ENCODE measurements at regions not wholly inside any gene's neighbourhood (a gene's known extent, or its start where the extent isn't known, plus 50 kb on each side); places are given as distances from the start of the nearest gene placed in this dataset.
A peak's percentile ranks its signal among the peaks of the same experiment; 100 is the strongest.

- Histone ChIP-seq H3K27ac (ENCODE audit: low read depth, low read length) (no peak overlapping the region), H3K9ac (ENCODE audit: extremely low read depth, low read length, poor library complexity, severe bottlenecking) (no peak overlapping the region), H3K4me3 (ENCODE audit: low read length) (no peak overlapping the region), H3K9me3 (ENCODE audit: control insufficient read depth, low read length) (no peaks in the 10 kb centered on the region), H3K36me3 (ENCODE audit: control insufficient read depth, insufficient read depth, low read length) (no peaks in the 10 kb centered on the region), H3K27me3 (ENCODE audit: control insufficient read depth, insufficient read depth, low read length, poor library complexity, severe bottlenecking) (no peaks in the 10 kb centered on the region), H3K4me1 (ENCODE audit: control insufficient read depth, insufficient read depth, low read length) (no peaks in the 10 kb centered on the region)
- peak; percentile 52 for TF ChIP-seq CTCF (conservative IDR thresholded peaks at IDR 0.05)
- no peak for DNase-seq
- no peak overlapping the region for H3K27ac Mint-ChIP-seq
- H3K36me3 Mint-ChIP-seq (ENCODE audit: low read depth): no peaks in the 10 kb centered on the region
- H3K27me3 Mint-ChIP-seq (ENCODE audit: insufficient read depth): no peaks in the 10 kb centered on the region
- H3K4me3 Mint-ChIP-seq: no peak overlapping the region
- peaks cover 4% of the 10 kb centered on the region for H3K4me1 Mint-ChIP-seq
- no peaks in the 10 kb centered on the region for H3K9me3 Mint-ChIP-seq
These were observed 253.6 kb upstream of the PHF14 start for GRCh38 chr7:10720042-10720441.

GRCh38 chr7:10721289-10721688 is 252.4 kb upstream of the PHF14 start:
- H3K27me3 Mint-ChIP-seq (ENCODE audit: insufficient read depth): no peaks in the 10 kb centered on the region
- DNase-seq: no peak
- no peaks in the 10 kb centered on the region for H3K9me3 Mint-ChIP-seq
- H3K4me1 Mint-ChIP-seq: peaks cover 4% of the 10 kb centered on the region
- H3K36me3 Mint-ChIP-seq (ENCODE audit: low read depth): no peaks in the 10 kb centered on the region
- no peaks in the 10 kb centered on the region for H3K9me3 ChIP-seq (ENCODE audit: control insufficient read depth, low read length)
- no peak overlapping the region for H3K4me3 Mint-ChIP-seq
- TF ChIP-seq CTCF (conservative IDR thresholded peaks at IDR 0.05): no peak
- no peaks in the 10 kb centered on the region for H3K27me3 ChIP-seq (ENCODE audit: control insufficient read depth, insufficient read depth, low read length, poor library complexity, severe bottlenecking)
- no peak overlapping the region for H3K9ac ChIP-seq (ENCODE audit: extremely low read depth, low read length, poor library complexity, severe bottlenecking)
- no peak overlapping the region for H3K27ac Mint-ChIP-seq
- H3K4me1 ChIP-seq (ENCODE audit: control insufficient read depth, insufficient read depth, low read length): no peaks in the 10 kb centered on the region
- no peaks in the 10 kb centered on the region for H3K36me3 ChIP-seq (ENCODE audit: control insufficient read depth, insufficient read depth, low read length)
- no peak overlapping the region for H3K27ac ChIP-seq (ENCODE audit: low read depth, low read length)
- H3K4me3 ChIP-seq (ENCODE audit: low read length): no peak overlapping the region
- 92 to 93% methylated on average over 2 to 3 of the region's 3 CpGs for WGBS, 2 experiments (ENCODE audit: insufficient coverage in 1 of 2, insufficient read length in 1 of 2)

GRCh38 chr7:10723832-10724231 is 249.8 kb upstream of the PHF14 start:
- TF ChIP-seq CTCF (conservative IDR thresholded peaks at IDR 0.05): no peak
- no peaks in the 10 kb centered on the region for H3K27me3 Mint-ChIP-seq (ENCODE audit: insufficient read depth)
- 91% methylated on average over 1 of the region's 1 CpG; no CpG with 5 or more reads in 1 of the 2 experiments for WGBS, 2 experiments (ENCODE audit: insufficient coverage in 1 of 2, insufficient read length in 1 of 2)

More at GRCh38 chr7:10723832-10724231, 249.8 kb upstream of the PHF14 start:
- DNase-seq: no peak
- Histone ChIP-seq H3K4me3 (ENCODE audit: low read length) (no peak overlapping the region), H3K9ac (ENCODE audit: extremely low read depth, low read length, poor library complexity, severe bottlenecking) (no peak overlapping the region), H3K27ac (ENCODE audit: low read depth, low read length) (no peak overlapping the region), H3K4me1 (ENCODE audit: control insufficient read depth, insufficient read depth, low read length) (no peaks in the 10 kb centered on the region), H3K36me3 (ENCODE audit: control insufficient read depth, insufficient read depth, low read length) (no peaks in the 10 kb centered on the region), H3K9me3 (ENCODE audit: control insufficient read depth, low read length) (no peaks in the 10 kb centered on the region), H3K27me3 (ENCODE audit: control insufficient read depth, insufficient read depth, low read length, poor library complexity, severe bottlenecking) (no peaks in the 10 kb centered on the region)
- no peaks in the 10 kb centered on the region for H3K9me3 Mint-ChIP-seq
- H3K4me3 Mint-ChIP-seq: no peak overlapping the region
- H3K36me3 Mint-ChIP-seq (ENCODE audit: low read depth): no peaks in the 10 kb centered on the region
- H3K27ac Mint-ChIP-seq: no peak overlapping the region
- peaks cover 4% of the 10 kb centered on the region for H3K4me1 Mint-ChIP-seq
